ENCODE measurements at regions not wholly inside any gene's neighbourhood (a gene's known extent, or its start where the extent isn't known, plus 50 kb on each side); places are given as distances from the start of the nearest gene placed in this dataset.
"Not testable (repeated sequence)": the region's sequence is repeated elsewhere in the genome, so short reads cannot be mapped to it uniquely, and the experiment has no call there.

DNA sequence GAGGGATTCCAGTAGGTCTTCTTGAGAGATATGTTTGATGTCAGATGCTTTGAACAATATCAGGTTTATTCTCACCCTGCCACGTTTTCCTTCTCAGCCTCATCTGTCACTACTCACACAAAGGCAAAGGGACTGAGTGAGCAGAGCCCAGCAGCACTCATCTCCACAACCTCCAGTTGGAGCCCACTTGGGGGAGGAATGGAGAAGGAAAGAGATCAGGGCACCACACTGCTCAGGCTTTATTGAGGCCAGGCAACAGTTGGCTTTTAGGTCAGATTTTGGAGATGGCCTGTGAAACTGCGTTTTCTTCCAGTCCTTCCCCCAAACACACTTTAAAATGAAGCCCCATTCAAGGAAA is 57.3 kb upstream of the SEC22B start:
- DNase-seq (ENCODE audit: low spot score) = not testable (repeated sequence)

- DNase-seq (ENCODE audit: low spot score) = not testable (repeated sequence)
These were observed 56.7 kb upstream of the SEC22B start for GRCh38 chr1:120232834-120233660.

GRCh38 chr1:120229835-120230234 is 53.5 kb upstream of the SEC22B start:
- DNase-seq (ENCODE audit: low spot score) = not testable (repeated sequence)

All from iPS-NIHi11 (cell line).